ENCODE measurements at regions not wholly inside any gene's neighbourhood (a gene's known extent, or its start where the extent isn't known, plus 50 kb on each side); places are given as distances from the start of the nearest gene placed in this dataset.
"Not testable (repeated sequence)": the region's sequence is repeated elsewhere in the genome, so short reads cannot be mapped to it uniquely, and the experiment has no call there.

GRCh38 chr5:17081142-17081541, 136.3 kb upstream of the BASP1 start:
- no peaks in the 10 kb centered on the region for H3K4me1 ChIP-seq (ENCODE audit: control insufficient read depth in 3 of 3, insufficient read depth in 2 of 3, low read depth in 1 of 3, low read length in 2 of 3)
- FAIRE-seq (no peak), DNase-seq (no peak)
- no peak overlapping the region for H3K27ac ChIP-seq (ENCODE audit: low read depth in 1 of 3, low read length in 2 of 3)
- WGBS, 3 donors, result 57 to 73% (median 61%) methylated on average over 4 of the region's 4 CpGs
- H3K36me3 ChIP-seq (ENCODE audit: control insufficient read depth in 3 of 3, insufficient read depth in 2 of 3, low read depth in 1 of 3, low read length in 3 of 3), result no peaks in the 10 kb centered on the region
- no peaks in the 10 kb centered on the region for H3K27me3 ChIP-seq (ENCODE audit: control insufficient read depth in 3 of 3, insufficient read depth in 3 of 3, low read length in 3 of 3)
- no peak overlapping the region for H3K4me3 ChIP-seq (ENCODE audit: low read depth in 1 of 3, low read length in 3 of 3)
- no peaks in the 10 kb centered on the region for H3K9me3 ChIP-seq (ENCODE audit: control insufficient read depth in 2 of 2, insufficient read depth in 1 of 2, low read depth in 1 of 2, low read length in 1 of 2)

- H3K36me3 ChIP-seq (ENCODE audit: control insufficient read depth in 3 of 3, insufficient read depth in 2 of 3, low read depth in 1 of 3, low read length in 3 of 3); H3K4me1 ChIP-seq (ENCODE audit: control insufficient read depth in 3 of 3, insufficient read depth in 2 of 3, low read depth in 1 of 3, low read length in 2 of 3); H3K27ac ChIP-seq (ENCODE audit: low read depth in 1 of 3, low read length in 2 of 3); H3K4me3 ChIP-seq (ENCODE audit: low read depth in 1 of 3, low read length in 3 of 3); FAIRE-seq; H3K27me3 ChIP-seq (ENCODE audit: control insufficient read depth in 3 of 3, insufficient read depth in 3 of 3, low read length in 3 of 3); DNase-seq; H3K9me3 ChIP-seq (ENCODE audit: control insufficient read depth in 2 of 2, insufficient read depth in 1 of 2, low read depth in 1 of 2, low read length in 1 of 2): not testable (repeated sequence)
- WGBS, 3 donors, result 89 to 93% (median 90%) methylated on average over 26 to 29 of the region's 29 CpGs
Observed at GRCh38 chr5:17083276-17083675, 134.2 kb upstream of the BASP1 start.

- no peak overlapping the region for H3K4me3 ChIP-seq (ENCODE audit: low read depth in 1 of 3, low read length in 3 of 3)
- DNase-seq (no peak), FAIRE-seq (no peak)
- WGBS, 3 donors, result 84 to 93% (median 91%) methylated on average over 8 of the region's 8 CpGs
- no peaks in the 10 kb centered on the region for H3K36me3 ChIP-seq (ENCODE audit: control insufficient read depth in 3 of 3, insufficient read depth in 2 of 3, low read depth in 1 of 3, low read length in 3 of 3)
- no peaks in the 10 kb centered on the region for H3K9me3 ChIP-seq (ENCODE audit: control insufficient read depth in 2 of 2, insufficient read depth in 1 of 2, low read depth in 1 of 2, low read length in 1 of 2)
- no peak overlapping the region for H3K27ac ChIP-seq (ENCODE audit: low read depth in 1 of 3, low read length in 2 of 3)
- H3K4me1 ChIP-seq (ENCODE audit: control insufficient read depth in 3 of 3, insufficient read depth in 2 of 3, low read depth in 1 of 3, low read length in 2 of 3), result peaks cover 0 to under 1% (median 0%) of the 10 kb centered on the region in 3 donors
- H3K27me3 ChIP-seq (ENCODE audit: control insufficient read depth in 3 of 3, insufficient read depth in 3 of 3, low read length in 3 of 3), result no peaks in the 10 kb centered on the region
Observed at GRCh38 chr5:17087035-17087434, 130.4 kb upstream of the BASP1 start.

- no peaks in the 10 kb centered on the region for H3K36me3 ChIP-seq (ENCODE audit: control insufficient read depth in 3 of 3, insufficient read depth in 2 of 3, low read depth in 1 of 3, low read length in 3 of 3)
- H3K27me3 ChIP-seq (ENCODE audit: control insufficient read depth in 3 of 3, insufficient read depth in 3 of 3, low read length in 3 of 3), result no peaks in the 10 kb centered on the region
- 76 to 84% (median 76%) methylated on average over 4 of the region's 4 CpGs for WGBS, 3 donors
- no peaks in the 10 kb centered on the region for H3K9me3 ChIP-seq (ENCODE audit: control insufficient read depth in 2 of 2, insufficient read depth in 1 of 2, low read depth in 1 of 2, low read length in 1 of 2)
- H3K27ac ChIP-seq (ENCODE audit: low read depth in 1 of 3, low read length in 2 of 3), result no peak overlapping the region
- H3K4me3 ChIP-seq (ENCODE audit: low read depth in 1 of 3, low read length in 3 of 3), result no peak overlapping the region
- FAIRE-seq (no peak), DNase-seq (no peak)
- peaks cover 0 to 6% (median 0%) of the 10 kb centered on the region in 3 donors for H3K4me1 ChIP-seq (ENCODE audit: control insufficient read depth in 3 of 3, insufficient read depth in 2 of 3, low read depth in 1 of 3, low read length in 2 of 3)
Observed at GRCh38 chr5:17088051-17088450, 129.4 kb upstream of the BASP1 start.

DNA sequence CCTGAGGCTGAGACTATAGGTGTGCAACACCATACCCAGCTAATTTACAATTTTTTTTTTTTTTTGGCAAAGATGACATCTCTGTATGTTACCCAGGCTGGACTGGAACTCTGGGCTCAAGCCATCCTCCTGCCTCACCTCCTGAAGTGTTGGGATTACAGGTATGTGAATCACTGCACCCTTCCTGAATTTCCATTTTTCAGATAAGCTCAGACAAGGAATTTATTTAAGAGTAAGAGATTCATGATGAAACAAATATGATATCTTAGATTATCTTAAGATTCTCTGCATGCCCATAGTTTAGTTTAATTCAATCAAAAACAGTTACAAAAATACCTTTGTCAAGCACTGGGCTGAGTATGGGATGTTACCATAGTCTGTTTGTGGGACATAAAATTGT, 128.4 kb upstream of the BASP1 start:
- Histone ChIP-seq H3K27ac (ENCODE audit: low read depth in 1 of 3, low read length in 2 of 3) (no peak overlapping the region), H3K4me3 (ENCODE audit: low read depth in 1 of 3, low read length in 3 of 3) (no peak overlapping the region), H3K4me1 (ENCODE audit: control insufficient read depth in 3 of 3, insufficient read depth in 2 of 3, low read depth in 1 of 3, low read length in 2 of 3) (peaks cover 0 to 6% (median 0%) of the 10 kb centered on the region in 3 donors), H3K36me3 (ENCODE audit: control insufficient read depth in 3 of 3, insufficient read depth in 2 of 3, low read depth in 1 of 3, low read length in 3 of 3) (no peaks in the 10 kb centered on the region), H3K27me3 (ENCODE audit: control insufficient read depth in 3 of 3, insufficient read depth in 3 of 3, low read length in 3 of 3) (no peaks in the 10 kb centered on the region), H3K9me3 (ENCODE audit: control insufficient read depth in 2 of 2, insufficient read depth in 1 of 2, low read depth in 1 of 2, low read length in 1 of 2) (no peaks in the 10 kb centered on the region)
- FAIRE-seq (no peak), DNase-seq (no peak)

DNA sequence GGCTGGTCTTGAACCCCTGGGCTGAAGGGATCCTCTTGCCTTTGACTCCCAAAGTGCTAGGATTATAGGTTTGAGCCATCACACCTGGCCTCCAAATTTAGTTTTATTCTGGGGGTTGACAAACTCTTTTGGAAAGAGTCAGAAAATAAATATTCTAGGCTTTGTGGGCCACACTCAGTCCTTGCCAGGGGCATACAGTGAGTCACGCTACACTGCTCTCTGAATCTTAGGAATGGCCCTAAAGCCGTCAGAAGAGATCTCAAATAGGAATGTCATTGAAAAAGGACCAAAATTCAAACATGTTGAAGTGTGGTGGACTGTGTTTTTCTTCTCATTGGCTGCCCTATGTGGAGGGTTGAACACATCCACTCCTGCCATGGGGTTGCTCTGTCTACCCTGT, 127.7 kb upstream of the BASP1 start:
- Histone ChIP-seq H3K36me3 (ENCODE audit: control insufficient read depth in 3 of 3, insufficient read depth in 2 of 3, low read depth in 1 of 3, low read length in 3 of 3) (no peaks in the 10 kb centered on the region), H3K27me3 (ENCODE audit: control insufficient read depth in 3 of 3, insufficient read depth in 3 of 3, low read length in 3 of 3) (no peaks in the 10 kb centered on the region), H3K4me1 (ENCODE audit: control insufficient read depth in 3 of 3, insufficient read depth in 2 of 3, low read depth in 1 of 3, low read length in 2 of 3) (peaks cover 0 to 6% (median 0%) of the 10 kb centered on the region in 3 donors), H3K9me3 (ENCODE audit: control insufficient read depth in 2 of 2, insufficient read depth in 1 of 2, low read depth in 1 of 2, low read length in 1 of 2) (no peaks in the 10 kb centered on the region), H3K4me3 (ENCODE audit: low read depth in 1 of 3, low read length in 3 of 3) (no peak overlapping the region), H3K27ac (ENCODE audit: low read depth in 1 of 3, low read length in 2 of 3) (no peak overlapping the region)
- no peak for FAIRE-seq
- 87 to 96% (median 91%) methylated on average over 2 of the region's 2 CpGs for WGBS, 3 donors
- DNase-seq, result no peak

DNA sequence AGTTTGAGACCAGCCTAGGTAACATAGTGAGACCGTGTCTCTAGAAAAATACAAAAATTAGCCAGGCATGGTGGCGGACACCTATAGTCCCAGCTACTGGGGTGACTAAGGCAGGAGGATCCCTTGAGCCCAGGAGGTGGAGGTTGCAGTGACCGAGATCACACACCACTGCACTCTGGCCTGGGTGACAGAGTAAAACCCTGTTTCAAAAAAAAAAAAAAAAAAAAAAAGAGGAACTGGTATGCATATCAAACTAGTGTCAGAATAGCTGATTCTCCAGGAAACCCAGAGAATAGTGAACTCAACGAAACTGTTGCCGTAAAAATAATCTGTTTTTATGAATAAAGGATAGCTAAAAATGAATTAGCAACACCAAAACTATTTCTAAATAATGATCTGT, 126.6 kb upstream of the BASP1 start:
- H3K9me3 ChIP-seq (ENCODE audit: control insufficient read depth in 2 of 2, insufficient read depth in 1 of 2, low read depth in 1 of 2, low read length in 1 of 2), result no peaks in the 10 kb centered on the region
- no peak overlapping the region for H3K4me3 ChIP-seq (ENCODE audit: low read depth in 1 of 3, low read length in 3 of 3)
- no peaks in the 10 kb centered on the region for H3K36me3 ChIP-seq (ENCODE audit: control insufficient read depth in 3 of 3, insufficient read depth in 2 of 3, low read depth in 1 of 3, low read length in 3 of 3)
- DNase-seq (no peak), FAIRE-seq (no peak)
- WGBS, 3 donors, result 71 to 87% (median 79%) methylated on average over 5 of the region's 5 CpGs
- H3K27me3 ChIP-seq (ENCODE audit: control insufficient read depth in 3 of 3, insufficient read depth in 3 of 3, low read length in 3 of 3), result no peaks in the 10 kb centered on the region
- H3K27ac ChIP-seq (ENCODE audit: low read depth in 1 of 3, low read length in 2 of 3), result no peak overlapping the region
- peaks cover 0 to 6% (median 0%) of the 10 kb centered on the region in 3 donors for H3K4me1 ChIP-seq (ENCODE audit: control insufficient read depth in 3 of 3, insufficient read depth in 2 of 3, low read depth in 1 of 3, low read length in 2 of 3)

GRCh38 chr5:17094830-17095229, 122.6 kb upstream of the BASP1 start:
- FAIRE-seq (no peak), DNase-seq (no peak)
- Histone ChIP-seq H3K4me1 (ENCODE audit: control insufficient read depth in 3 of 3, insufficient read depth in 2 of 3, low read depth in 1 of 3, low read length in 2 of 3) (peaks cover 0 to 6% (median 0%) of the 10 kb centered on the region in 3 donors), H3K27ac (ENCODE audit: low read depth in 1 of 3, low read length in 2 of 3) (no peak overlapping the region), H3K36me3 (ENCODE audit: control insufficient read depth in 3 of 3, insufficient read depth in 2 of 3, low read depth in 1 of 3, low read length in 3 of 3) (no peaks in the 10 kb centered on the region), H3K27me3 (ENCODE audit: control insufficient read depth in 3 of 3, insufficient read depth in 3 of 3, low read length in 3 of 3) (no peaks in the 10 kb centered on the region), H3K9me3 (ENCODE audit: control insufficient read depth in 2 of 2, insufficient read depth in 1 of 2, low read depth in 1 of 2, low read length in 1 of 2) (no peaks in the 10 kb centered on the region), H3K4me3 (ENCODE audit: low read depth in 1 of 3, low read length in 3 of 3) (no peak overlapping the region)
- 60 to 69% (median 65%) methylated on average over 7 of the region's 7 CpGs for WGBS, 3 donors

GRCh38 chr5:17096952-17097695, 120.3 kb upstream of the BASP1 start:
- no peaks in the 10 kb centered on the region for H3K27me3 ChIP-seq (ENCODE audit: control insufficient read depth in 3 of 3, insufficient read depth in 3 of 3, low read length in 3 of 3)
- WGBS, 3 donors, result 22 to 59% (median 32%) methylated on average over 15 of the region's 15 CpGs
- FAIRE-seq (no peak), DNase-seq (peak; percentile 10 to 54)
- no peak overlapping the region for H3K4me3 ChIP-seq (ENCODE audit: low read depth in 1 of 3, low read length in 3 of 3)
- H3K4me1 ChIP-seq (ENCODE audit: control insufficient read depth in 3 of 3, insufficient read depth in 2 of 3, low read depth in 1 of 3, low read length in 2 of 3), result peaks cover 0 to 5% (median 0%) of the 10 kb centered on the region in 3 donors
- no peaks in the 10 kb centered on the region for H3K9me3 ChIP-seq (ENCODE audit: control insufficient read depth in 2 of 2, insufficient read depth in 1 of 2, low read depth in 1 of 2, low read length in 1 of 2)
- no peaks in the 10 kb centered on the region for H3K36me3 ChIP-seq (ENCODE audit: control insufficient read depth in 3 of 3, insufficient read depth in 2 of 3, low read depth in 1 of 3, low read length in 3 of 3)
- H3K27ac ChIP-seq (ENCODE audit: low read depth in 1 of 3, low read length in 2 of 3), result no peak overlapping the region

Data from small intestine (tissue), 7 donors.